NCI-H1930 (cell line): ENCODE measurements at regions not wholly inside any gene's neighbourhood (a gene's known extent, or its start where the extent isn't known, plus 50 kb on each side); places are given as distances from the start of the nearest gene placed in this dataset.

Source experiments
- DNase-seq, 2 experiments: peaks; one replicate each; lab custom pipeline; 2025; lab: John Stamatoyannopoulos, UW

- no peak for DNase-seq
Observed at GRCh38 chr2:104537116-104537515, 316.8 kb upstream of the POU3F3 start.

- DNase-seq: no peak
Observed at GRCh38 chr2:104538077-104538476, 315.8 kb upstream of the POU3F3 start.

GRCh38 chr2:104539649-104540048 is 314.3 kb upstream of the POU3F3 start:
- DNase-seq: no peak

GRCh38 chr2:104545055-104545454 is 308.9 kb upstream of the POU3F3 start:
- DNase-seq: no peak

DNA sequence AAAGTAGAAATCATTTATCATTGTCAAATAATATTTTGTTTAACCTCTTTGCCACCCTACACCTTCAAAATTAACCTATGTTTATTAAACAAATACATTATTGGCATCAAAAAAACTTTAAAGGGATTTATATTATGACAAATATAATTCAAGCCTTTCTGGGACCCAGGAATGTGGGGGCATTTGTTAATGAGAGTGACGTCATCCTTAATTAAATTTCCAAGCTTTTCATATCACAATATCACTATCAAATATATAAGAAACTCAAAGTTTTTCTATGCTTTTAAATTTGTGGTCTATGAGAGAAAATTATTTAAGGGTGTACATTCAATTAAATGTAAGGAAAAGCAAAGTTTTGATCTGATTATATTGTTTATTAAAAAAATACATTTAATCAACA is 307.4 kb upstream of the POU3F3 start:
- DNase-seq: no peak

DNA sequence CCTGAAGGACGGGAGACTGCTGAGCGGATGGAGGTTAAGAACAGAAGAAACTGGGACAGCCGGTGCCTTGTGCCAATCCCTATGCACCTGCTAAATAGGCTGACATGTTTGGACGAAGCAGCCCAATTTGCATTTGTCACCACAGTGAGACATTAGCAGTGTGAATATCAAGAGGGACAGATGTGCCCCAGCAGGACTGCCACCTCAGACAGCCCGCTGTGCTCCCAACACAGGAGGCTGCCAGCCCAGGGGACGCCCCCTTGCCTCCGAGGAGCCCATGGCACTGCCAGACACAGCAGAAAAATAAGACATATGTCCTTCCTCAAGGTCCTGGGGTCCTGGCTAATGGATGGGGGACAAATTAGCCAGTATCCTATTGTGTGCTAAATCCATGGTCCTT is 306.7 kb upstream of the POU3F3 start:
- DNase-seq: no peak

GRCh38 chr2:104561251-104561650 is 292.7 kb upstream of the POU3F3 start:
- DNase-seq: no peak

DNA sequence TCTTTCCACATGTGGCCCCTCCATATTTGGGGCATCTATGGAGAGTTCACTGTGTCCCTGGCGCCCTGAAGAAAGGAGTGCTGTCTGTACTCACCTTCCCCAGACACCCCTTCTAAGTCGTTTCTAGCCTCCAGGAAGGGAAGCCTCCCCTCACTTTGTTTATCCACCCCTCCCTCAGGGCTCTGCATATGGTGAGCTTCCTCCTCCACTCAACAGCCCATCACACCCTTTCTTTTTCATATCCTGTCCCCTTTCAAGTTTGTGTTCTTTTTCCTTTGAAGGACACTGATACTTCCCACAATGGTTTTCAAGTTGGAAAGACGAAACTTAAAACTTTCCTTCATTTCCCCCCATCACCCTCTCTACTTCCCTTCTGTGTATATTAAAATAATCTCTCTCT is 291.4 kb upstream of the POU3F3 start:
- no peak for DNase-seq

DNA sequence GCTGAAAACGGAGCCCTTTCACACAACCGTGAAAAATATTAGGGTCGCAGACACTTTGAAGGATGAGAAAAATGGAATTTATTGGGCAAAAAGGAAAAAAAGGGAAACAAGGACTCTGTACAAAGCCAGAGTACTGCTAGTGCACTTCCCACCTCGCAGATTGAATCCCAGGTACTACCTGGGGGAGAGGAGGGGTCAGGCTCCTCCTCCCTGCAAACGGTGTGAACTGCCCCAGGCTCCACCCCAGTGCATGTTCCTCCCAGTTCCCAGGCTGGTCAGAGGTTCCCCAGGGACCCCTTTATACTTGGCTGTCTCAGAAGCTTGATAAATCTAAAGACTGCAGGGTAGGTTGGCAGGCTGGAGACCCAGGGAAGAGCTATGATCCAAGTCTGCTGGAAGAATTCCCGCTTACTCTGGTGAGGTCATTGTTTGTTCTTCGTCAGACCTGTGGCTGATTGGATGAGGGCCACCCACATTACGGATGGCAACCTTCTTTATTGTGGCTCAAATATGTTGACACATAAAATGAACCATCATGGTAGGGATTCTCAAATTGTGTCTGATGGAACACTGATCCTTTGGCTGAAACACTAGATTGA is 290.4 kb upstream of the POU3F3 start:
- DNase-seq: no peak

- DNase-seq: no peak
Observed at GRCh38 chr2:104568247-104568646, 285.7 kb upstream of the POU3F3 start.

DNA sequence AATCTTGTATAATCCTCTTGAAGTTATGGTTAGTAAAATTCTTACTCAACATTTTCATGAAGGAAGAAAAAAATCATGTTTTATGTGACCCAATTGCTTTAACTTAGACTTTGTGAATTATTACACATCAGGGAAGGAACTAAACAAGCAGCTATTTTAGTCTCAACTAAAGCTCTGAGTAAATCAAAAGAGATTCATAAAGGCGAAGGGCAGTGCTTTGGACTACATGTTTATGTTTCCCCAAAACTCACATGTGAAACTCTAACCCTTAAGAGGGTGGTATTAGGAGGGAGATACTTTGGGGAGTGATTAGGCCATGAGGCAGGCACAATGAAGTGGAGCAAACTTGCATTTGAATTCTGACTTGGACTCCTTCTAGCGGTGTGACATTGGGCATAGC is 283.7 kb upstream of the POU3F3 start:
- no peak for DNase-seq

DNA sequence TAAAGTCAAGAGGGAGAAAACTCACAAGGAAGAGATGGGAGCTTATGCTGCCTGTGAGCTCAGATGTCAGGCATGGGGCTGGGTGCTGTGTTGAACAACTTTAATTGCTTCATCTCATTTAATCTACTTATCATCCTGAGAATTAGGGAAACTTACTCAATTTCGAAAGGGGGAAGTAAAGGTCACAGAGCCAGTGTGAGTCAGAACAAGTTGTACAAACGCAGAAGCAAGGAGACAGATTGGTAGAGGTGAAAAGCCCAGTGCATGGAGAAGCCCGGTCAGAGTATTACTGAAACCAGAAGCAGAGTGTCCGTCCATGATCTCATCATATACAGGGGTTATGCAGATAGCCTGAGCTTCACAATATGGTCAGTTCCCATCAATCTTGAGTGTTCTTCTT is 281.1 kb upstream of the POU3F3 start:
- DNase-seq: no peak

DNA sequence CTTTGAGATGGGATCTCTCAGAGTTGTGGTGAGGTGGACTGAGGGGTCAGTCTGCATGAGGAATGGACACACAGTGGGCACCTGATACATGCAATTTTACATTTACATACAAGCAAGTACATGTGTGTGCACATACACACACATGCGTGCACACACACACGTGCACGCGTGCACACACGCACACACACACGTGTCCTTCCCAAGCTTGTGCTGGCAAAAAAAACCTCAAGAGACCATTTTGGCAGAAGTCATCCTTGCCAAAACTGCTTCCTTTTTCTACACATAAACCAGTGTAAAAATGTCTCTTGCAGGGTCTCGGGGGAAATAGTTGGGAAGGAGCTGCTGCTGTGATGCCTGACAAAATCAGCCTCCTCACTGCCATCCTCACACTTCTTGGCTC is 279.5 kb upstream of the POU3F3 start:
- no peak for DNase-seq

DNA sequence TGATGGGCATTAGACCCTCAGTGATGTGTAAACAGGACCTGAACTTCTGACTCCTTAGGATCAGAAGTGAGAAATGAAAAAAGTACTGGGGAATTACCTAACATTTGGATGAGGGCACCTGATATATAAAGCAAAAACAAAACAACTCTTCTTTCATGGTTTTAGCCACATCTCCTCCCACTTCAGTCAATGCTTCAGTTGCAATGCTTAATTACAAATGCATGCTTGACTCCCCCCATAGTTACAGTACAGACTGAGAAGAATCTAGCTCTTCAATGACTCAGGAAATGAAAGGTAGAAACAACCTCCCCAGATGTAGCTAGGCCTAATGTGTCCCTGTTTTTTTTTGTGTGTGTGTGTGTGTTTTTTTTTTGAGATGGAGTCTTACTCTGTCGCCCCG is 276.8 kb upstream of the POU3F3 start:
- DNase-seq: no peak

GRCh38 chr2:104582471-104582870 is 271.4 kb upstream of the POU3F3 start:
- DNase-seq: no peak

- DNase-seq: no peak
Observed at GRCh38 chr2:104583811-104584210, 270.1 kb upstream of the POU3F3 start.

GRCh38 chr2:104584393-104584792 is 269.5 kb upstream of the POU3F3 start:
- DNase-seq: no peak

GRCh38 chr2:104595576-104595975 is 258.3 kb upstream of the POU3F3 start:
- DNase-seq: no peak

- no peak for DNase-seq
Observed at GRCh38 chr2:104597942-104598341, 256.0 kb upstream of the POU3F3 start.

DNA sequence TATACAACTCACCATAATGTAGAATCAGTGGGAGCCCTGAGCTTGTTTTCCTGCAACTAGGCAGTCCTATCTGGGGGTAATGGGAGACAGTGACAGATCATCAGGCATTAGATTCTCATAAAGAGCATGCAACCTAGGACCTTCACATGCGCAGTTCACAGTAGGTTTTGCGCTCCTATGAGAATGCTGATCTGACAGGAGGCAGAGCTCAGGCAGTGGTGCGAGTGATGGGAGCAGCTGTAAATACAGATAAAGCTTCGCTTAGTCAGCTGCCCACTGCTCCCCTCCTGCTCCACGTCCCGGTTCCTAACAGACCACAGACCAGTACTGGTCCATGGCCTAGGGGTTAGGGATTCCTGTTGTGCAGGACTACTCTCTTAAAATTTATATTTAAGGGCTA is 255.3 kb upstream of the POU3F3 start:
- no peak for DNase-seq

- DNase-seq: no peak
Observed at GRCh38 chr2:104599787-104600510, 254.0 kb upstream of the POU3F3 start.

- DNase-seq: no peak
Observed at GRCh38 chr2:104606056-104606455, 247.9 kb upstream of the POU3F3 start.

GRCh38 chr2:104616856-104617255 is 237.1 kb upstream of the POU3F3 start:
- DNase-seq: no peak

DNA sequence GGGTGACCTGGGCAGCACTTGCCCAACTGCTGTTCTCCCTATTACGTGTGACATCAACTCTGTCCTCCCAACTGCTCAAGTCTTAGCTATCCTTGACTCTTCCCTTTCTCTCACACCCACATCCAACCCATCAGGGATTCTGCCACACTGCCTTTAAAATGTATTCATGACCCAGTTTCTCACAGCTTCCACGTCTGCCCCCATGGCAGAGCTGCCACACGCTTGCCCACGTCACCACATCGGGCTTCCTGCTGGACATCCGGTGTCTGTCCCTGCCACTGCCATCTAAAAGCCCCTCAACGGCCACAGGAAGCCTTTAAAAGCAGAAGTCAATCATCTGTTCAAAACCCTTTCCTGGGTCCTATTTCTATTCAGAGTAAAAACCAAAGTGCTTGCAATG is 233.1 kb upstream of the POU3F3 start:
- DNase-seq: no peak
